ENCODE measurements at regions not wholly inside any gene's neighbourhood (a gene's known extent, or its start where the extent isn't known, plus 50 kb on each side); places are given as distances from the start of the nearest gene placed in this dataset.

DNA sequence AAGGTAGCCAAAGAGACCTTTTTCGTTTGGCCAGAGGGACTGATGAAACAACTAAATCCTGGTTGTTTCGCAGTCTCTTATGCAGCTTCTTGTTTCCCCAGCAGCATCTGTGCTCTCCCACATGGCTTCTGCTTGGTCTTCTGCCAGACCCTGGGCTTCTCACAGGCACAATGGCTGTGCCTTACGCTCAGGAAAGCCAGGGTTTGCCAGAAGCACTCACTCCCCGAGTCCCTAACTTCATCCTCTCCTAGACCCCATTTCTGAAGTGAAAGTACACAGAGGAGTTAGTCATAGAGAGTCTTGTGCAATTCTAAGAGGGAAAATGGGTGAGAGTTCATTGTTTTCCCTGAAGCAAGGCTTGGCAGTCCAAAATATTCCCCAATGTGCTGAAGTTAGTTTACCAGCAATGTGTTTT is 121.7 kb downstream of the EVX1 start:
- peak; percentile 20 for DNase-seq (ENCODE audit: low spot score)

DNA sequence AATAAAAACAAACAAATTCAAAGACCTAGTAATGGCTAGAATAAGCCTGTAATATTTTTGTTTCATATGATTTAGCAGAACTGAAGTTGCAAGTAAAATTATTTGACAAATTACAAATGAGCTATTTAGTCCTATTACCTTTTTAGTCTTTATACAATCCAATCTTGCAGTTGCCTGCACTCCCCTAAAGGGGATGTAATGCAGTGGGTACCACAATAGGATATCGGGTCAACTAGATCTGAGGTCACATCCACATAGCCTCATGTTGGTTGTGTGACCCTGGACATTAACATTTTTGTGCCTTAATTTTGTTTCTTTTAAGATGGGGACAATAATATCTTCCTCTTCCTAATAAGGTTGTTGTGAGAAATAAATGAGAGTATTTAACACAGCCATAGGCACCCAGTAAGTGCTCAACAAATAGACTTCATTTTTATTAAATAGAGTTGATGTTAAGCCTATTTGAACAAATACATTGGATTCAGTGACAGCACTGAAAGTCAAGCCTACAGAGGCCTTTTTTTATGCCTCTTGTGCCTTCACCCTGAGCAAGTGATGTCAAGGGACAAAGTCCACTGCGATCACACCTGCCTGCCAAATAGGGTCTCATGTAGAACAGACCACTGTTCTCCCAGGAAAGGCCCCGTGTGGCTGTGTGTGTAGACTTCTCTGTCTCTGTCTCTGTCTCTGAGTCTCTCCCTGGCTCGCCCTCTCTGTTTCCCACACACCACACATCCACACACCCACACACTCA is 124.8 kb downstream of the EVX1 start:
- DNase-seq (ENCODE audit: low spot score): no peak

DNA sequence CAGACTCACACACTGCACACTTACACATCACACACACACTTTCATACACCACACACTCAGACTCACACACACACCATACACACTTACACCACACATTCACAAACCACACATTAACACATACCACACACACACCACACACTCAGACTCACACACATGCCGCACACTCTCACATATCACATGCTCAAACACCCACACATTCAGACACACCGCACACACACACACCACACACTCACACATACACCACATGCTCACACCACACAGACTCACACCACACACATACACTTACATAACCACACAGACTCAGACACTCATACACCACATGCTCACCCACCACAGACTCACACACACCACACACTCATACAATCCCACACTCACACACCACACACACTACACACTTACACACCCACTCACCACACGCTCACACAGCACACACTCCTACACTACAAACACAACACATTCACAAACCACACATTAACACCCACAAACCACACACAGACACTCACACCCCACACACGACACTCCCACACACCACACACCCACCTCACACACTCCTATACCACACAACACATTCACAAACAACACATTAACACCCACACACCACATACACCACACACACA is 125.4 kb downstream of the EVX1 start:
- DNase-seq (ENCODE audit: low spot score): no peak

DNA sequence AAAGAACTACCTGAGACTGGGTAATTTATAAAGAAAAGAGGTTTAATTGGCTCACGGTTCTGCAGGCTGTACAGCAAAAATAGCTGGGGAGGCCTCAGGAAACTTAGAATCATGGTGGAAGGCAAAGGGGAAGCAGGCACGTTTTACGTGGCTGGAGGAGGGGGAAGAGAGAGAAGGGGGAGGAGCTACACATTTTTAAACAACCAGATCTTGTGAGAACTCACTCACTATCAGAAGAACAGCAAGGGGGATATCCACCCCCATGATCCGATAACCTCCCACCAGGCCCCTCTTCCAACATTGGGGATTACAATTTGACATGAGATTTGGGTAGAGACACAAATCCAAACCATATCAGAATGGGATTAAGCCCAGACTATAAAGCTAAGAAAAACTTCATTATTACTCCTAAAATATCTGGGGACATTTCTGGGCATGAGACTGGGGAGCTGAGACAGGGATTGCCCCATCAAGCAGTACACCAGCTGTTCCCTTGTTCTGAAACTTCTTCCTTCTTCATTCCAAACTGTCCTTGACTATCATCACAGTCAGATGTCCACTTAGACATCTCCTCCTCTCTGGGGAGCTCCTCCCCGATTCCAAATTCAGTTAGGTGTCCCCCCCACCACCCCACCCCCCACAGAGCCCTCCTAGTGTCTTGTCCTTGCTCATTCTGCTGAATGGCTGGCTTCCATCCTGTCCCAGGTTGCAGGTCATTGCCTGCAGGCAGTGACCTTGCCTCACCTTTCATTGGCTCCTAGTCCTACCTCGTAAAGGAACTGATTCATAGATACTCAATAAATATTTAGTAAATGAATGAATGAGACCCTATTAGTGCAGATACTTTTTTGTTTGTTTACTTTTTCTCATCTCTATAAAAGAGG is 132.6 kb downstream of the EVX1 start:
- DNase-seq (ENCODE audit: low spot score): no peak

GRCh38 chr7:27375958-27376357 is 133.4 kb downstream of the EVX1 start:
- DNase-seq (ENCODE audit: low spot score): no peak

GRCh38 chr7:27377988-27378387 is 135.4 kb downstream of the EVX1 start:
- no peak for DNase-seq (ENCODE audit: low spot score)

GRCh38 chr7:27382307-27382706 is 139.7 kb downstream of the EVX1 start:
- no peak for DNase-seq (ENCODE audit: low spot score)

DNA sequence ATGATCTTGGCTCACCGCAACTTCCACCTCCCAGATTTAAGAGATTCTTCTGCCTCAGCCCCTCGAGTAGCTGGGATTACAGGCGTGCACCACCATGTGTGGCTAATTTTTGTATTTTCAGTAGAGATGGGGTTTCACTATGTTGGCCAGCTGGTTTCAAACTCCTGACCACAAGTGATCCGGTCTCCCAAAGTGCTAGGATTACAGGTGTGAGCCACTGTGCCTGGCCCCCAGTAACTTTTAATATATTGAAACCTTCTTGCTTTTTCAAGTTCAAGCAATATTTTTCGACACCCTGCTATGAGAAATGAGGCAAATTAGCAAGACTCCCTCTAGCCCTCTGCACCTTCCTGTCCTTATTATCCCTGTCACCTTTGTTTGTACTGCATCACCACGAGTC is 144.0 kb downstream of the EVX1 start:
- no peak for DNase-seq (ENCODE audit: low spot score)

DNA sequence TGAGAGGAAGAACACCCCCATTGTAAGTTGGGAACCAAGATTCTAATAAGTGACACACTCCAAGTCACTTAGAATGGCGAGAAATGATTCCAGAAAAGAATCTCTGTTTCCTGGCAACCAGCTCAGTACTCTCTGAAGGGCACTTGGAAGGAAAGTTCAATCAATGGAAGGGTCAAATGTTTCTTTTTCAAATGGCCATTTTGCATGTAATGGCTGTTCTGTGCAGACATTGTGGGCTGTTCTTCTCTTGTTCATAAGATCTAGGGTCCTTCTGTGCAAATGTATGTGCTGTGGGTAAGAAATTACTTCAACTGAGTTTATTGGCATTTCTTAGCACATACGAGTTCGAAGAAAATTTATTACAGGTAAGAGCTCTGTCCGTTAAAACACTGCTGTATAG is 145.3 kb downstream of the EVX1 start:
- no peak for DNase-seq (ENCODE audit: low spot score)

DNA sequence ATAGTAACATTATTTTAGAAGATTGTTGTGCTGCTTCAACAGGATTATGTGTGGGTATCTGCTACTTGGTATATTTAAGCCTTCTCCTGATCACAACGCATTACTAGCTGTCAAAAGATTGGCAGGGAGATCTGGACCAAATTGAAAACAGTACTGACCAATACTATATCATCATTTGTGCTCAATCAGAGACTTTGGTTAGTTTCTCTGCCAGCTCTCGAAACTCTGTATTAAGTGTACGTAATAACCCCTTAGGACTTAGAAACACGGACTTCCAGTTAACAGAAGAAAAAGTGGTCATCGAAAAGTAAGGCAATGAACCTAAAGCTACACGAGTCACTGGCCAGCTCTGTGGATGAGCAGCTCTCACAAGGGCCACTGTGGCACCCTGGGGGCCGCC is 146.0 kb downstream of the EVX1 start:
- DNase-seq (ENCODE audit: low spot score): no peak

- no peak for DNase-seq (ENCODE audit: low spot score)
Observed at GRCh38 chr7:27389496-27389895, 146.9 kb downstream of the EVX1 start.

- no peak for DNase-seq (ENCODE audit: low spot score)
Observed at GRCh38 chr7:27392477-27392876, 149.9 kb downstream of the EVX1 start.

GRCh38 chr7:27394871-27395270 is 152.3 kb downstream of the EVX1 start:
- DNase-seq (ENCODE audit: low spot score): no peak

- no peak for DNase-seq (ENCODE audit: low spot score)
Observed at GRCh38 chr7:27395626-27396025, 153.0 kb downstream of the EVX1 start.

GRCh38 chr7:27397503-27397902 is 154.9 kb downstream of the EVX1 start:
- no peak for DNase-seq (ENCODE audit: low spot score)

DNA sequence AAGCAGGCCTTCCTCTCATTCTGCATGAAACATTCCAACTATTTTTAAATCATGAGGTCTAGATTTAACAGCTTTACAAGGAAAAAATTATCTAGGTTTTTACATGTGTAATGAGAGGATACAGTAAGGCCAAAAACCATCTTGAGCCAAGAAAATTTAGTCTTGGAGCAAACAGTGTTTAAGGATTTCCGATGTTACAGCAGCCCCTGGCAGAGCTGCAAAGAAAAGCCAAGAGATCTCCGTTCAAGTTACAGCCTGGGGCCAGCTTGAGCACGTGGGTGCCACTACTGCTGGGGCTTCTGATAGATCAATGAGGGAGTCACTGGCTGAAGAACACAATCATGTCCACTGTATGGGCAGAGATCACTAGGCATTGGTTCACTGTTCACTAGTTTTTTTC is 156.2 kb downstream of the EVX1 start:
- DNase-seq (ENCODE audit: low spot score): no peak

DNA sequence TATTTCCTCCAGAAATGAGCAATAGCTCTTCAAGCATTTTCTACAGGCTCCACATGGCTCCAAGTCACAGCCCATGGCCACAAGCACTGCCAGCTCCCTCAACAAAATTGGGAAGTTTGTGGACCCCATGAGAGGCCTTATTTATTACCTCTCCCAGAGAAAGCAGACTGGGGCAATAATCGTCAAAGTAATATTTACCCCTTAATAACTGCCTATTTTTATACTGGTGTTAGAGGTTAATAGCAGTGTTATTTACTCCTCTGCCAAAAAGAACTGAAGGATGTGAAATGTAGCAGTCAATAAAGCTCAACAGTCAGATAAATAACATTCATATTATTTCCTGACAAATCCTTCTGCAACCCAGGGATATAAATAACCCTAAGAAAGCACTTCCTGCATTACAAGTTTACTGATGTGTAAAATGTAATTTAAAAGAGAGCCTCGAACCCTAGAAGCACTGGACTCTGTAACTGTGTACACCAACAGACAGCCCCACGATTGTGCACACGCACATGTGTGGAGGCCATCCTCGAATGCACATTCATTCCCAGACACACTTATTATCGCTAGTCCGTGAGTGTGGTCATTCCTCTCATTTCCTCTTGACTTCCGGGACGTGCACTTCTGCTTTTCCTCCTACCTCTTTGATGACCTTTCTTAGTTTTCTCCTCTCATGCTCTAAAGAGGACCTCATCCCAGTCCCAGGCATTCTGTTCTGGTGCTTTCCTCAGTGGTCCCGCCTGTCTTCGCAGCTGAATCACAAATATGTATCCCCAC is 157.4 kb downstream of the EVX1 start:
- no peak for DNase-seq (ENCODE audit: low spot score)

- DNase-seq (ENCODE audit: low spot score): no peak
Observed at GRCh38 chr7:27405780-27406179, 163.2 kb downstream of the EVX1 start.

DNA sequence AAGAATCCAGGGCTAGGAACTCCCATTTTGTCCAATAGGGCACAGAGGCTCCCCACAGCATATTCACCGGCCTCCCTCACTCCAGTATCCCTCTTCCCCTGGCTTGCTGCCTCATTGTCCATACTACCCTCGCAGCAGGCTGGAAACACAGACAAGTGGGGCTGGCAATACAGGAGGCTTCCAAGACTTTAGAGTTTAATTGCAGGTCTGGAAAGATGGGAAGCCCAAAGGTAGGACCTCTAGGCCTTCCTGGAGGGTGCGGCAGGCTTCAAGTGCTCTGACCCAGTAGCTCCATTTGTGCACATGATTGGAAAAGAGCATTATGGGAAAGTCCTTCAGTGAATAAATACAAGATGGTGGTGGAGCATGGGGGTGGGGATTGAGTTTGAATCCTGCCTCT is 166.7 kb downstream of the EVX1 start:
- DNase-seq (ENCODE audit: low spot score): no peak

GRCh38 chr7:27409776-27410175 is 167.2 kb downstream of the EVX1 start:
- no peak for DNase-seq (ENCODE audit: low spot score)

GRCh38 chr7:27410812-27411544 is 168.4 kb downstream of the EVX1 start:
- no peak for DNase-seq (ENCODE audit: low spot score)

Data from globus pallidus (tissue), 1 donor.